ENCODE measurements at regions not wholly inside any gene's neighbourhood (a gene's known extent, or its start where the extent isn't known, plus 50 kb on each side); places are given as distances from the start of the nearest gene placed in this dataset.
"Not testable (repeated sequence)": the region's sequence is repeated elsewhere in the genome, so short reads cannot be mapped to it uniquely, and the experiment has no call there.

DNA sequence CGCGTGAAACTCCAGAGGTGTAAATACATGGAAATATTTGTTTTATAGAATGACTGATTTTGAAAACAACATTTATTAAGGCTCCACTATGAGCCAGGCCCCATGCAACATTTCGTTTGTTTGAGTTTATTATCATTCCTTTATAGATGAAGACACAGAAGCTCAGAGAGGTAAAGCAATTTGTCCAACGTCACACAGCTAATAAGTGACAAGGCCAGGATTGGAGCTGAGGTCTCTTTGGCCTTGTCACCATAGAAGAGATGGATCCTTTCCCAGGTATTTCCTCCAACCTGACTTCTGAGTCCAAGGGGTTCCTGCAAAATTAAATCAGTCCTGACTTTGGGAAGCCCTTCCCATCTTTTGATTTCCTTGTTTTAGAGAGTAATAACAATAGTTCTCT is 98.0 kb downstream of the SYF2 start:
- DNase-seq: no peak

DNA sequence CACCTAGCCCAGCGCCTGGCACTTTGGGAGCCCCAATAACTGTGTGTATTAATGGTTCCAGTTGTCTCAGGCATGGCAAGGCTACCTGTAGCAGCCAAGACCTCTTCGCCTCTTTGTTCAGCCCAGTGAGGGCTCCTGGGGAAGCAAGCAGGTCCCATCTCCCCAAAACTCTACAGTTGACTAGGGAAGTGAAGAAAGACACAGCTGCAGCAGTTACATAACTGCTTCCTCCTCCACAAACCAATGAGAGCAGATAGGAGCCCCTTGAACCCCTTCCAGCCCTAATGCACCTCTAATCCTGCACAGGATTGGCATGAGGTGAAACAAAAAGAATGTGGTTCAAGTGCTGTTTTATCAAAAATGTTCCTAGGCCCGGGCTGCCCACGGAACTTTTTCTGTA is 100.5 kb downstream of the SYF2 start:
- DNase-seq: no peak

DNA sequence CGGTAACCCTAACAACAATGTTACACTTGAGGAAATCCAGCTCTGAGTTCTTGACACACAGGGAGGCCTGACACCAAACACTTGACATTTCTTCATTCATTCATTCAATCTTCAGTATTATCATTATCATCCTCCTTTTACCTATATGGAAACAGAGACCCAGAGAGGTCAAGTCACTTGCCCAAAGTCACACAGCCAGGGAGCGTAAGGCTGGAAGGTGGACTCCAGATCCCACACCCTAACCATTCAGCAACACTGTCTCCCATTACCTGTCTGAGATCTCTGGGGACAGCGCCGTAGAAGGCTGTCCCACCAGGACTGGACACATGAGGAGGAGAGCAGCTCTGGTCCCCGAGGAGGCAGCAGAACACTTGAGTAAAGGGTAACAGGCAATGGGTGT is 101.4 kb downstream of the SYF2 start:
- no peak for DNase-seq

DNA sequence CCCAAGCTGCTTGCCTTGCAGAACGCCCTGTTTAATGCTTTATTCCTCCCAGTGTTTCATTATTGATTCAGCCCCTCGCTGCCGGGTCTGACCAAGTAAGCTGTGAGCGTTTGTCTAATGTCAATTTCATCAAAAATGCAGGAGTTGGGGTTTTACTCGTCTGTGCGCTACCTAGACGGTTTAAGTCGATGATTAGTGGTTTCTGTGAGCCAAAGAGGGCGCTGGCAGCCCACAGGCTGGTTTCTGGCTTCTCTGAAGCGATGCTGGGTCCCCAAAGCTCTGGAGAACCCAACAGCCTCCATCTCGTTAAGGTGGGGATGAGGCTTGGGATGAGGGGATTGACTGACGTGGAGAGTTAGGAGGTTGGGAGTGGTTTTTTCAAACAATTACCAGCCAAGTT is 102.9 kb downstream of the SYF2 start:
- DNase-seq: no peak

DNA sequence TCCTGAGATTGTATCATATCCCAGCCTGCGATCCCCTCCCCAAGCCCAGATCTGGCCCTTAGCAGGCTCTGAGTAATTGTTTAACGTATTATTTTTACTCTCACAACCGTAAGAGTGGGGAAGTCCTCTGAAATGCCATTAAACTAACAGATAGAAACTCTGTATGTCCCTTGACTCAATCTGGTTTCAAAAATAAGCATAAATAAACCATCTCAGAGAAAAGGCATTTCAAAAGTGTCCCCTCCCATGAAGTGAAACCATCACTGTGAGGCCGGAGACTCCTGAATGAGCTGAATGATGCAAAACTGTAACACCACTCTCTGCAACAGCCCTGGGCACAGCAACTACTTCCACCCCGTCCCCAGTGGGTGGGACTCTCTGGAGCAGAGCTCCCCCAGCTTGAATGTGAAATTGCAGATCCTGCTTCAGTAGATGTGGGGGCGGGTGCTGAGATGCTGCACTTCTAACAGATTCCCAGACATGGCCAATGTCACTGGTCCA is 104.1 kb downstream of the SYF2 start:
- no peak for DNase-seq

DNA sequence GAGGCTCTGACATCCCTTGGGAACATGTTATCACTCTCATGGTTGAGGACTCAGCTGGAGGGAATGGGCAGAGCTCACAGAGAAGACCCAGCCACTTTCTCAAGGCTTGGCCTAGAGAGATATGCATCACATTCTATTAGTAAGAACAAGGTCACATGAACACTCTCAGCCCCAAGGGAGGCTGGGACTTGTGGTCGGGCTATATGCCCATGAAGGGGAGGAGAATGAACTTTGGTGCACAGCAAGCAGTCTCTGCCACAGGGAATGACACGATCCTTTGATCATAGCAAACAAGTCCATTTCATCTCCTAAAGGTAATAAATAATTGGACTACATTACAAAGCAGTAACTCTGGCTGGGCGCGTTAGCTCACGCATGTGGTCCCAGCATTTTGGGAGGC is 105.7 kb downstream of the SYF2 start:
- DNase-seq: no peak

DNA sequence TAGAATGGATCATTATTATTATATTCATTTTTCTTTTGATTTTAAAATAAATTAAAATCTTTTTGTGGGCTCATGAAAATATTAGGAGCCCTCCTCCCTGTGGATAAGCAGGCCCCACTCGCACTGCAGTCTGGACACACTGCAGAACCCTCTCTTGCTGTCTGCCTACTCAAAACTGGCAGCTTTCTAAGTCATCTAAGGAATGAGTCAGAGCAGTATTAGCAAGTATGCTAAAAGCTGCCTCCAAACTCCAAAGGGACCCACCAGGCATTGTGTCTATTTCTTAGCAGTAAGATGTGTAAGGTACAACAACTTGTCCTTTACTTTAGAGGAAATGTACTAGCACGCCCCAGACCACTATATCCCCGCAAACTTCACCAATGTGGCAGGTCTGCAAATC is 108.8 kb downstream of the SYF2 start:
- no peak for DNase-seq

DNA sequence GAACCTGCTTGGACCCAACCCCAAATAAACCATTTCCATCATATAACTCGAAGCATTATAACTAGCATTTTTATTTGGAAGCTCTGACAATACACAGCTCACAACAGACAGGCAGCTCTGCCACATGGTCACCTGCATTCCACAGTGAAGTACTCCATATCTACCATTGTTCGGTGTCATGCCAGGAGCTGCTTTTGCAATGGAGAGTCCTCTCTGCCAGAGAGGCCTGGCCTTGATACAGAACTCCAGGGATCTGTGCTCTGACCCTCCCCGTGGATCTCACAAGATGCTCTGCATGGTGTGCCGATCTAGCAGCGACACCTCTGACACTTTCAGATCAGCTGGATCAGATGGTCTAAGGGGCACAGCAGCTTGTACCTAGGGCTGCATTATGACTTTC is 109.6 kb downstream of the SYF2 start:
- no peak for DNase-seq

DNA sequence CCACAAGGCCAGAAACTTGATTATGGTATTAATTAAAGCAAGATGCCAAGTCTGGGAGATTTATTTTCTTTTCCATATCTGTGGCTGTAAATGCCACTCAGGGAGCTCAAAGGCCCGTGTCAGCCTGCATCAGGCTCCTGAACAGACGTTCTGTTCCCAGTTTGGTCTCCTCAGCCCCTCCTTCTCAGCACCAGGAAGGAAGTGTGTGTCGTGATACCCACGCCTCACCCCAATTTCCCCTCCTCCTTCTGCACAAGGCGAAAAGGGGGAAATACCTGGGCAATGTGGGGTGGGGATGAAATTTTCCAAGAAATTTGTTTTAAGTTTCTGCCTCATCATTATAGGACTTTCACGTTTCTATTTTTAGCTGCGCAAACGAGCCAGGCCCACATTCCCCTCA is 112.0 kb downstream of the SYF2 start:
- no peak for DNase-seq

DNA sequence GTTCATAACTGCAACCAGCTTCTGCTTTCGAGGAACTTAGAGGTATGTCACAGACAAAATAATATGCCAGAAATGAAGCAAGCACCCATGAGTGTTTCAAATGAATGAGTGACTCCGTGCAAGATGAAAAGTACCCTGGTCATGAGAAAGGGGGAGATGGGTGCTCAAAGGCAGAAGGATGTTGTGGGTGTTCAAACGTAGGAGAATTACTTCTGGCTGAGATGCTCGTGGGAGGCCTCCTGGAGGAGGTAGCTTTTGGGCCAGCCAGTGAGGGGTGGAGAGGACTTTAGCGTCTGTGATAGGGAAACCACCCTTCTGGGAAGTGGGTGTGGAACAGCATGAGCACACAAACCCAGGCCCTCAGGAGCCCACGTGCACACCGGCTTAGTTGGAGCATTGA is 113.8 kb downstream of the SYF2 start:
- no peak for DNase-seq

DNA sequence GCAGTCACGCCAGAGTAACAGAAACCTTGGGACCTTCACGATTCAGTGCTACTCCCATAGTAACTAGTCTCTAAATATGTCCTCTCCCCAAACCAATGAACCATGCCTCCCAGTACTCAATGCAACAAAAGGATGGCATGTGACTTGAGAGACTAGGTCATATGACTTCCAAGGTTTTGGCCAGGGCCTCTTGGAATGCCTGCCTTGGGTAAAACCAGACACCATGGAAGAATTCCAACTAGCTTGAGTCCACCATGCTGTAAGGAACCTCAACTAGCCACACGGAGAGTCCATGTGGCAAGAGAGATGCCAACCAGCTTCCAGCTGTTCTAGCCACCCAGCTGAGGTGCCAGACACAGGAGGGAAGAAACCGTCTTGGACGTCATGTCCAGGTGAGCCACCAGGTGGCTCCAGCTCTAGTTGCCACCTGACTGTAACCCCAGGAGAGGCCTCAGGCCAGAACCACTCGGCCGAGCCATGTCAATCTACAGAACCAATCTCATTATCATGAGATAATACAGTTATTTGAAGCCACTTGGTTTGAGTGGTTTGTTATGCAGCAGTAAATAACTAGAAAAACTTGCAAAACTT is 115.0 kb downstream of the SYF2 start:
- no peak for DNase-seq

DNA sequence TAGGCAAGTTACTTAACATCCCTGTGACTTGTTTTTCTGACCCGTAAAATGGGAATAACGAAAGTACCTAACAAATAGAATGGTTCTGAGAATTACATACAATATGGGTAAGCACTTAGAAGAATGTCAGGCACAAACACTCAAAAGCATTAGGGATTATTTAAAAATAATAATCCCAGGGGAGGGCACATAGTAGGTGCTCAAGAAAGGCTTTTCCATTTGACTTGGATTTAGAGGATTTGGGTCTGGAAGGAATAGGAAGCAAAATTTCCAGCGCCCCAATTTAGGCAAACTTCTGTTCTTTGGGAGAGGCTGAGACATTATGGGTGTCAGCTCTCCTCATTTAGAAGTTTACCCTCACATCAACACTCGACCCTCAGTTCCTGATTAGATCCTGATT is 115.5 kb downstream of the SYF2 start:
- no peak for DNase-seq

DNA sequence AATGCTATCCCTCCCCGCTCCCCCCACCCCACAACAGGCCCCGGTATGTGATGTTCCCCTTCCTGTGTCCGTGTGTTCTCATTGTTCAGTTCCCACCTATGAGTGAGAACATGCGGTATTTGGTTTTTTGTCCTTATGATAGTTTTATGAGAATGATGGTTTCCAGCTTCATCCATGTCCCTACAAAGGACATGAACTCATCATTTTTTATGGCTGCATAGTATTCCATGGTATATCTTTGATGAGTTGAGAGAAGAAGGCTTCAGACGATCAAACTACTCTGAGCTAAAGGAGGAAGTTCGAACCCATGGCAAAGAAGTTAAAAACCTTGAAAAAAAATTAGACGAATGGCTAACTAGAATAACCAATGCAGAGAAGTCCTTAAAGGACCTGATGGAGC is 116.2 kb downstream of the SYF2 start:
- not testable (repeated sequence) for DNase-seq

DNA sequence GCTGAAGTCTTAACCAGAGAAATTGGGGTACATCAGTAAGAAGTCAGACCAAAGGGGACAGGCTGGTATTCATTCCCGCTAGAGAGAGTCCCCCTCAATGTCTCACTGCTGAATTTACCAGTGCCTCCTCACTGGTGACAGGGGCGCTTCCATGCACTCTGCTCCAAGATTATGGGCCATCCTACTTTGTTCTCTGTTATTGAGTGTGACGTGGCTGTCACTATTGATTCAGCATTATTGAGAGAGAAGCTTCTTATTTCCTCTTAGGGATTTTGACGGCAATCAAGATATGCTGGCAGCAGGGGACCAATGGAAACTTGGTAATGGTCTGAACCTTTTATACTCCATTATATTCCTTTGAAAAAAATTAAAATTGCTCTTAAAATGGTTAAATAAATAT is 118.6 kb downstream of the SYF2 start:
- DNase-seq: no peak

DNA sequence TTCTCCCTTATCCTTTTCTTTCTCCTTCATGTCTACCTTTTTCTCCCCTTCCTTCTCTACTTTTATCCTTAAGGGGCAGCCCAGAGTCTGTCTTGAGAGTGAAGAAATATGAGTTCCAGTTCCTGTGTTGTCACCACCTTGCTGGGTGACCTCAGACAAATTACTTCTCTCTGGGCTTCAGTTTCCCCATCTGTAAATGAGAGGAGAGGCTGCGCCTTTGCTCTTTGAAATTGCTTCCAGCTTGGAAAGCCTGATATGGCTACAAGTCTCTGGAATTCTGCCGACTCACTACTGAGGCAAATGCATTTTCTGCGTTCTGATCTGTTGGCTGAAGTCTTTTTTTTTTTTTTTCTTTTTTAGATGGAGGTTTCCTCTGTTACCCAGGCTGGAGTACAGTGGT is 119.2 kb downstream of the SYF2 start:
- no peak for DNase-seq

DNA sequence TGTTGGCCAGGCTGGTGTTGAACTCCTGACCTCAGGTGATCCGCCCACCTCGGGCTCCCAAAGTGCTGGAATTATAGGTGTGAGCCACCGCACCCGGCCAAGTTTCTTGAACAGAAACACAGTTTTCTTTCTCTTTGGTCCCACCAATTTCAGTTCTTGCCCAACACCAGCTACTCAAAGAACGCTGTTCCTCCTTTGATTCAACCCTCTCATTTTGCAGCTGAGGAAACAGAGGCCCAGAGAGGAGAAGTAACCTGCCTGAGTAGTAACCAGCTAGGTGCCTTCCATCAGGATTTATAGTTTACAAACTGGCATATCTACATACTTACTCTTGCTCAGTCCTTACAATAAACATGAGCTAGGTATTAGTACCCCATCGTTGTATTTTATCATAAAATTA is 119.9 kb downstream of the SYF2 start:
- DNase-seq: no peak

DNA sequence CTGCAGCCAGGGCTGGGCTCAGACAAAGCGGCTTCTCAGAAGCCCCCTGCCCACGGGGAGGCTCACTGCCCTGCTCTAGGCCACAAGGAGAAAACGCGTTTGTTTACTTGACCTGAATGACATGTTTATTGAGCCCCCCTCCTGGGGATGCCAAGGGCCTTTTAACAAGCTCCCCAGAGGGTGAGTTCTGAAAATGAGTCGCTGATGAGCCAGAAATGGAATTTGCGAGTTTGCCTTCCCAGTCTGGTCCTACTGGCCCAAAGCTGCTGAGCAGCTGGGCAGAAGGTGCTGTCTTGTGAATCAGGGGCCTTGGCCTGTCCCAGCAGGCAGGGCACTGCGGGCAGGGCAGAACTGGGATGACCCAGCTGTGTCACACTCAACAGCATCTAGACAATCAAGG is 120.6 kb downstream of the SYF2 start:
- DNase-seq: no peak

DNA sequence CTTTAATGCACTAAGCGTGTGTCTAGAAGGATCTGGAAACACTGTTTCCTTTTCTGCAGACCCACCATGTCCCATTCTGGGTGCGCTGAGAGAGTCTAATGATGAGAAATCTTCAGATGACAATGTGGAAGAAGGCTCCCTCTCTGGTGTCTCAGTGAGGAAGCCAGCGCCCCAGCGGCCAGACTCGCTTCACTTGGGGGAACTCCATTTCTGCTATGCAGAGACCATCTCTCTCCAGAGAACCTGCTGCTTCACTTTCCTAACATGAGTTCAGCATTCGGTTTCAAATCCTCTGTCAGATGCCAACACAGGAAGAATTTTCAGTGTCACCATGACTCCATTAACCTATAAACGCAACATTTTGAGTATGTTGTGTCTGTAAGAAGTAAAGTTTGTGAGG is 121.8 kb downstream of the SYF2 start:
- no peak for DNase-seq

DNA sequence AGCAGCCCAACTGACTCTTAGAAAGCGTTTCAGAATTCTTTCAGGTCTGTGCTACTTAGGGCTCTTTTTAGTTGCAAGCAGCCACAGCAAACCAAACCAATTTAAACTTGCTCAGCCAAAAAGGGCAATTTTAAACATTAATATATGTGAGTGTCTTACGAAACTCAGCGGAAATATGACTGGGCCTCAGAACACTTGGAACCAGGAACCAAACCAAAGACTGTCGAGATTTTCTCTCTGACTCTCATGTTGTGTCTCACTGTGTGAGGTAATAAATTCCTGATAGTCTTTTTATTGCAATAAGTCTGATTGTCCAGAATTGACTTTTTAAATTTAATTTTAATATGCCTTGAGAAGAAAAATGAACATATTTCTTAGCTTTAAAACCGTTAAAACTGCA is 122.3 kb downstream of the SYF2 start:
- DNase-seq: no peak

DNA sequence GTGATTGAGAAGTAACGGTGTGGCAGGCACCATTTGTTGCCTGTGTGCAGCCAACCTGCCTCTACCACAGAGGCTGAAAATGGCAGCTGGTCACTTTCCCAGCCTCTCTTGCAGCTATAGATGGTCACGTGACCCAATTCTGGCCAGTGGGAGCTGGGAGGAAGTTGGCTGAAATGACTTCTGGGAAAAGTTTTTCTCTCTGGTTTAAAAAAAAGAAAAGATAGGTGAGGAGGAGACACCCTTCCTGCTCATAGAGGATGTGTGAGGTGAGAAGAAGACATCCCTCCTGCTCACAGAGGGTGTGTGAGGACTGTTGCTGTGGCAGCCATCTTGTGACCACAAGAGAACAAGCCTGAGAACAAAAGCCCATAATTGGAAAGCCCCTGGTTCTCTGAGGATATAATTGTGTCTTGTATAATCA is 122.8 kb downstream of the SYF2 start:
- DNase-seq: no peak

DNA sequence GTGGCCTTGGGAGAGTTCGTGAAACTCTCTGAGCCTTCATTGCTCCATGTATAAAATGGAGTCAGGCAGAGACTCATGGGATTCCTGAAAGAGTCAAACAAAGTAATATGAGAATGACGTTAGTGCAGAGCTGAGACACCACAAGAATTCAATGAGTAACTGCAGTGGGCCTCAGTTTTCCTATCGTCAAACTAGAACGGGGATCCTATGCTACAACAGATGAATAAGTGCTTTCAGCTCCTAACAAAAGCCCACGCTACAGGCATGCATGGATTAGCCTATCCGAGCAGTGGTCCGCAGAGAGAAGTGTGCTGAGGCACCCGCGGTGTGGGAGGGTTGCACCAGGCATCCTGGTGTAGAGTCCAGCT is 124.7 kb downstream of the SYF2 start:
- DNase-seq: no peak

DNA sequence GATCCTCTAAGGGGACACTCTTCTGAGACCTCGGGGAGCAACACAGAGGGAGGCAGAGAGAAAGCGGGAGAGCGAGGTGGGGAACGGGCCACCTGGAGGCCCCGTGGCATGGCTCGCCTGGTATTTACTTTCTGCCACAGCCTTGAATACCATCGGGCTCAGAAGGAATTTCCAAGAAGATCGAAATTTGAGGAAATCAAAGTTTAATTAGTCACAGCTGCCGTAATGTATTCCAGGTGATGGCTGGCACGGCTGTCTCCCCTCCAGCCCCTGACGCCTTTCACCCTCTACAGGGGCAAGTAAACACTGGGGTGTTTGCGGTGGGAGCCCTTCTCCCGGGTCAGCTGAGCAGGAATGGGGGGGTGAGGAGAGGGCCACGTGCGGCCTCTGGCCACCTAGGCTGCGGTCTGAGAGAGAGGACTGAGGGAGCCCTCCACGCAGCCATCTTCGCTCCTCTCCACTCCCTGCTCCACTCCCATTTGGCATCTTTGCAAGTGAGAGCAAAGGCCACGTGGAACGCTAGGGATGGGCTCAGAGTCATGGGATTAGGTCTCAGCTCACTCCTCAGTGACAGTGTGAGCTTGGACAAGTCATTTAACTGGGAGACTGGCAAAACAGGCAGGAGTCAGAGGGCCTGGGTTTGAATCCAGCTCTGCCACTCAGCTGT is 125.2 kb downstream of the SYF2 start:
- DNase-seq: no peak

DNA sequence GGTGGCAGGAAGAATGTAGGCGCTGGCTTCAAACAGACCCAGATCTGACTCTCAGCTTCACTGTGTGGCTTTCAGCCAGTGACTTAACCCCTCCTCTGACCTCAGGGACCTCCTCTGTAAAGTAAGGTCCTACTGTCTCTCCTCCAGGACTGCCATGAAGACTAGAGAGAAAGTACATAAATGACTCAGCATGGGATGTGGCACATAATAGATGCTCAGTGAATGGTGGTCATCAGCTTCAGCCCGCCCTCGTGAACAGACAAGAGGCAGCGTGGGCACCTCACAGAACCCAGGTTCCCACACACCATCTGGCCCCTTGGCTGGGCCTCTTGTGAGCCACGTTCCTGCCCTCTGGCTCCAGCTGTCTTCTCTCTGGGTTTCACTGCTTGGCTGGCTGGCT is 126.0 kb downstream of the SYF2 start:
- no peak for DNase-seq

DNA sequence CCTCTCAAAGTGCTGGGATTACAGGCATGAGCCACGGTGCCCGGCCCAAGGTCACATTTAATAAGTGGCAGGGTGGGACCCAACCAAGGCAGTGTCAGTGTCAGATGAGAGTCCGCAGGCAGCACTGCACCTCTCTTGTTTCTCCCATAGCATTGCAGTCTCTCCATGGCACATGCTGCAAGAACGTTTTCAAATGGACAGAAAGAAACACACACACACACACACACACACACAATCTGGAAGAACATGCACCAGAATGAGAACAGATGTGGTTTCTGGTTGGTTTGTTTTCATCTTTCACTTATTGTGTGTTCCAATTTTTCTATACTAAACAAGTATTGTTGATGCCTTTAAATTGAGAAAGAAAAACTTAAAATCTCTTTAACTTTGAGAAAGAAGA is 126.5 kb downstream of the SYF2 start:
- no peak for DNase-seq

All from muscle of arm (tissue), 1 donor.